ENCODE measurements at regions not wholly inside any gene's neighbourhood (a gene's known extent, or its start where the extent isn't known, plus 50 kb on each side); places are given as distances from the start of the nearest gene placed in this dataset.

- Mint-ChIP-seq H3K4me1 (no peaks in the 10 kb centered on the region), H3K27me3 (ENCODE audit: low read depth) (no peaks in the 10 kb centered on the region), H3K27ac (ENCODE audit: unreplicated experiment) (no peak overlapping the region), H3K36me3 (ENCODE audit: low read depth) (no peaks in the 10 kb centered on the region), H3K4me3 (no peak overlapping the region), H3K9me3 (peaks cover 3% of the 10 kb centered on the region)
- TF ChIP-seq CTCF (conservative IDR thresholded peaks at IDR 0.05) = no peak
- DNase-seq (ENCODE audit: low read depth, low spot score) = no peak
Measured at GRCh38 chr21:32155226-32155625, 123.6 kb downstream of the MIS18A start.

GRCh38 chr21:32147041-32147440 lies 131.8 kb downstream of the MIS18A start:
- H3K9me3 Mint-ChIP-seq = peaks cover 13% of the 10 kb centered on the region
- TF ChIP-seq CTCF (conservative IDR thresholded peaks at IDR 0.05) = no peak
- H3K4me3 Mint-ChIP-seq = no peak overlapping the region
- no peak overlapping the region for H3K27ac Mint-ChIP-seq (ENCODE audit: unreplicated experiment)
- H3K4me1 Mint-ChIP-seq = peaks cover 23% of the 10 kb centered on the region
- H3K27me3 Mint-ChIP-seq (ENCODE audit: low read depth) = no peaks in the 10 kb centered on the region
- DNase-seq (ENCODE audit: low read depth, low spot score) = no peak
- H3K36me3 Mint-ChIP-seq (ENCODE audit: low read depth) = peaks cover 6% of the 10 kb centered on the region

DNA sequence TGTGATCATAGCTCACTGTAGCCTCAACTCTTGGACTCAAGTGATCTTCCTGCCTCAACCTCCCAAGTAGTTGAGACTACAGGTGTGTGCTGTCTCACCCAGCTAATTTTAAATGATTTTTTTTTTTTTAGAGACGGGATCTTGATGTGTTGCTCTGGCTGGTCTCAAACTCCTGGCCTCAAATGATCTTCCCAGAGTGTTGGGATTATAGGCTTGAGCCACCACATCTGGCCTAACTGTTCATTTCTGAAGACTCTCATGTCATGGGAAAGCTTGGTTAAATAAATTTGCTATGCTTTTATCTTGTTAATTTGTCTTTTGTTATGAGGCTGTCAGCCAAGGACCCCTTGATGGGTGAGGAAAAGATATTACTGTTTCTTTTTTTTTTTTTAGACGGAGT lies 134.0 kb downstream of the MIS18A start:
- no peak overlapping the region for H3K4me3 Mint-ChIP-seq
- no peaks in the 10 kb centered on the region for H3K27me3 Mint-ChIP-seq (ENCODE audit: low read depth)
- H3K27ac Mint-ChIP-seq (ENCODE audit: unreplicated experiment) = no peak overlapping the region
- no peak for TF ChIP-seq CTCF (conservative IDR thresholded peaks at IDR 0.05)
- peaks cover 6% of the 10 kb centered on the region for H3K36me3 Mint-ChIP-seq (ENCODE audit: low read depth)
- peaks cover 28% of the 10 kb centered on the region for H3K4me1 Mint-ChIP-seq
- DNase-seq (ENCODE audit: low read depth, low spot score) = no peak
- H3K9me3 Mint-ChIP-seq = peaks cover 9% of the 10 kb centered on the region

- Mint-ChIP-seq H3K4me3 (no peak overlapping the region), H3K9me3 (peaks cover 5% of the 10 kb centered on the region), H3K36me3 (ENCODE audit: low read depth) (peaks cover 6% of the 10 kb centered on the region), H3K27me3 (ENCODE audit: low read depth) (no peaks in the 10 kb centered on the region), H3K4me1 (peaks cover 28% of the 10 kb centered on the region), H3K27ac (ENCODE audit: unreplicated experiment) (peak overlapping the region; percentile 20)
- no peak for DNase-seq (ENCODE audit: low read depth, low spot score)
- no peak for TF ChIP-seq CTCF (conservative IDR thresholded peaks at IDR 0.05)
Measured at GRCh38 chr21:32143241-32143939, 135.5 kb downstream of the MIS18A start.

GRCh38 chr21:32141318-32141633 lies 137.6 kb downstream of the MIS18A start:
- Mint-ChIP-seq H3K9me3 (peaks cover 5% of the 10 kb centered on the region), H3K27ac (ENCODE audit: unreplicated experiment) (peak overlapping the region; percentile 41), H3K4me1 (peaks cover 28% of the 10 kb centered on the region), H3K27me3 (ENCODE audit: low read depth) (no peaks in the 10 kb centered on the region), H3K4me3 (no peak overlapping the region), H3K36me3 (ENCODE audit: low read depth) (no peaks in the 10 kb centered on the region)
- no peak for TF ChIP-seq CTCF (conservative IDR thresholded peaks at IDR 0.05)
- no peak for DNase-seq (ENCODE audit: low read depth, low spot score)
